ENCODE measurements at regions not wholly inside any gene's neighbourhood (a gene's known extent, or its start where the extent isn't known, plus 50 kb on each side); places are given as distances from the start of the nearest gene placed in this dataset.

DNA sequence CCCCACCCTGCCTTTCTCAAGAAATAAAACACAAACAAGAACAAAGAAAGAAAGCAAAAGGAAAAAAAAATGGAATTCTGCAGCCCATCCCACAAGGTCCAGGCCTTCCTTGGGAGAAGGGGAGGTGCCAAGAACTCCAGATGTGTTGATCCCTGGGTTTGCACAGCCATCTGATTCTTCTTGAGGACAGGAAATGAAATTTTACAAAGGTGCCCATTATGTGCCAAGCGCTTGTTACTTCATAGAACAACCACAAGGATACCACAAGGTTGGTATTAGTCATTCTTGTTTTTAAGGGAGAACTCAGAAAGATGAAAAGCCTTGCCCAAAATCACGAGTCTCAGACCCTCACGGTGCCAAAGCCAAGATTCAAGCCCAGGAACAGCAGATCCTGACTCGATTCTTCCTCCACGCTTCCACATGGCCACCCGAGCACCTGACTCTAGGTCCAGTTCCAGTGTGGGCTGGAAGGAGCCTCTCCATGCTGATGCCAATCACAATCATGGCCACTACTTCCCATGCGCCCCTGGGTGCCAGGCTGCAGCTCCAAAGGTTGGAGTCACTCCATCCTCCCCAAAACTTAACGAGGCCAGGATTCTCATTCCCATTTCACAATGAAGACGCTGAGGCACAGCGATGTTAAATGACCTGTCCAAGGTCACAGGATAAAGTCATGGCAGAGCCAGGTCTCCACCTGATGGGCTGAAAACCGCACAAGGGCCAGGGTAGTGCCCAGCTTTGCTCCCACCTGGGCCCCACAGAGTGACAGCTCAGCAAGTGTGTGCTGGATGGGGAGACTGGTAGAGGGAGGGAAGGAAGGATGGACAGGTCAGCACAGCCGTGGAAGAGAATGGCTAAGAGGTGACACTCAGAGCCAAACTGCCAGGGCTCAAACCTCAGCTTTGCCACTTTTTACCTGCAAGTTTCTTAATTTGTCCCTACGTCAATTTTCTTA is 66.7 kb upstream of the TOP1 start:
- DNase-seq, result no peak

DNA sequence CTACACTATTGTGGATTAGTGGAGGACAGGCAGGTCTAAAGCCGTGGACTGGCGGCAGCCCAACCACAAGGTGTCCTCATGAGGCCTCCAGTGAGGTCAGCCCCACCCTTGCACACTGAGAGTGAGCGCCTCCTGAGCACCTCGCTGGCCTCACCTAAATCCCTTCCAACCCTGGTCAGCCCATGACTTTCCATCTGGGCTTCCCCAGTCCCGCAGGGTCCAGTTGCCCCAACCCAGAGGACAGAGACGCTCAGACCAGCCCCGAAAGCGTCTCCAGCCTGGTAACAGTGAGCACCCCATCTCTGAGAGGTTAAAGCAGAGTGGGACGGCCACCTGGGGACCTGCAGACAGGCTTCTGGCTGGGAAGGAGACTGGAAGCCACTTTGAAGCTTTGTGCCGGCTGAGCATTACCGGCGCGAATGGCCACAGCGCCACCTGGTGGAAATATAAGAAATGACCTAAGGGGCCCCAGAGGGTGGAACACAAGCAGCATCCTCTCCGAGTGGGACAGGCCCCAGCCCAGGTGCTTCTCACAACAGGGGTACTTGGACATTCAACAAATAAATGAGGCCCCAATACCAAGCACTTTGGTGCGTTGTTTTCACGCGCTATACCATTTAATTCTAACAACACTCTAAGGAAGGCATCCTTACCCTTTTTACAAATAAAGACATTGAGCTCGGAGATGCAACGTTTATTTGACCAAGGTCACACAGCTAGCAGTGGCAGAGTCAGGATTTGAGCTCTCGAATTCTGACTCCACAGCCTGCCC is 65.7 kb upstream of the TOP1 start:
- peak; percentile 36 for DNase-seq

DNA sequence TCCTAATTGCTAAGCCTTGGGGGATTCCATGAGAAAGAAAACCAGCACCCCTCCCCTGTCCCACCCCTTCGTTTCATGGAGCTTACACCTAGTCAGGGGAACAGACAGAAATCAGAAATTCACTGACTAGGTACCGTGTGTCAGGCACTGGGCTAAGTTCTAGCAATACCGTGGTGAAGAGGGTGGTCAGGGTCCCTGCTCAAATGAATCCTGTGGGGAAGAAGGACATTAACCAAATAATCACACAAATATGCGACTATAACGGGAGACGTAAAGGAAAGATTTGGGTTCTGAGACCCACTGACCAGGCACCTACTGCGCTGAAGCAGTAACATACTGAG is 65.1 kb upstream of the TOP1 start:
- DNase-seq, result no peak

DNA sequence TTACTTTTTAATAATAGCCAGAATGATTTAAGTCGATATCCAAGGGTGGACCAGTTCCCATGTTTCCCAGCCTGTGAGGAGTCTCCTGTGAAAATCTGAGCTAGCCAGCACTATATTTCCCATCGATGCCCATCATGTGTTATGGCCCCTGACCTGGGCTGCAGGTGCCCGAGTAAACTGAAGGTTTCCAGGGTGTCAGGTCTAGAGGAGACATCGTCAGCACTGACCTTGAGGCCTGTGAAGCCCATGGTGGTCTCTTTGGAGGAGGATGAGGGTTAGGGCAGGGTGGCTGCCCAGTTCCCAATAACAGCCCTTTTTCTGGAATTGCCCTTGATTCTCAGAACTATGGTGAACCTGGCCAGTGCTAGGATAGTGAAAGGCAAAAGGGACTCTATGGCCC is 63.0 kb upstream of the TOP1 start:
- DNase-seq, result no peak

DNA sequence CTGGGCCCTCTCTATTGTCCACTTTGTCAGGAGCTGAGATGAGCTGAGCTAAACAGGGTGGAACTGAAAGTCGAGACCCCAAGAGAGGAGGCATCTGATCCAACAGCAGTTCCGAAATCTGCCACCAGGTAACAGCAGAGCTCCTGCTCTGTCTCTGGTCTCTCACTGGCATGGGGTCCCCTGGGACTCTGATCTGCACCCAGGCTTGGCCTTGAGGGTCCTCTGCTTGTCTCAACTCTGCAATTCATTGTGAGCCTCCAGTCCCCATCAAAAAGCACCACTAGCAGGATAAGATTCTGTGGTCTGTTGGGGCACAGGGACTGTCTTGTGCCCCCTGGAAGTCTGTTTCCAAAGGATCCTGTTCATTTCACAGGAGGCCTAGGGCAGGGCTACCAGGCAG is 62.5 kb upstream of the TOP1 start:
- DNase-seq, result no peak

DNA sequence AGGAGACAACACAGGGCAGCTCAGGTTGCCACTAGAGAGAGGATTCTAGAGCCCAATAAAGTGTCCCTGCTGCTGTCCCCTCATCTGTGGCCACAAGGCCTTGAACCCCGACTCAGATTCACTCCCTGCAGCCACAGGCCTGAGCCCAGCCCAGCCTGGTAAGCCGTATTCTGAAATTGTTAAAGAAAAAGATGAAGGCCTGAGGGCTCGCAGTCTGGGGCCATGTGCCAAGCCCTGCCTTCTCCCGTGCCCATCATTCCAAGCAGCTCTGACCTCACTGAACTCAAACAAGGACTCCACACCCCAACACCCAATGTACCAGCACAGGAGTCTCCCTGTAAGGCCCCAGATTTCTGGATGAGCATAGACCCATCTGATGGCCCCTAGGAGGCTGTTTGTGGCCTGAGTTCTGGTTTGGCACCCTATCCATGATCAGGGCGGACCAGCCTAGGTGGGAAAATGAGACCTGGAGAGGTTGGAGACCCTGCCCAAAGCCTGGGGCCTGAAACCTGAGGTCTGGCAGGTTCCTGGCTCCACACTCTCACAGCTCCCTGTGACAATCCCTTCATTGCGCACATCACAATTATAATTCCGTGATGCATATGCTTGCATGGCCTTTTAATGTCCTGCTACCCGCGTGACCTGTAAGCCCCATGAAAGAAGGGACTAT is 62.0 kb upstream of the TOP1 start:
- no peak for DNase-seq

DNA sequence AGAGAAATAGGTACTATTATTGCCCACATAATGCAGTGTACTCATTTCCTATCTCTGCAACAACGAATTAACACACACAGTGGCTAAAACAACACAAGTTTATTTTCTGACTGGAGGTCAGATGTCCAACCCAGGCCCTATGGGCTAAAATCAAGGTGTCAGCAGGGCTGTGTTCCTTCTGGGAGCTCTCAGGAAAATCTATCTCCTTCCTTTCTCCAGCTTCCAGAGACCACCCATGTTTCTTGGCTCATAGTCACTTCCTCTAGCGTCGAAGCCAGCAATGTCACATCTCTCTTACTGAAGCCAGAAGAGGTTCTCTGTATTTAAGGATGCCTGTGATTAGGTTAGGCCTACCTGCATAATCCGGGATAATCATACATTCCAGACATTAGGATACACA is 60.9 kb upstream of the TOP1 start:
- no peak for DNase-seq

DNA sequence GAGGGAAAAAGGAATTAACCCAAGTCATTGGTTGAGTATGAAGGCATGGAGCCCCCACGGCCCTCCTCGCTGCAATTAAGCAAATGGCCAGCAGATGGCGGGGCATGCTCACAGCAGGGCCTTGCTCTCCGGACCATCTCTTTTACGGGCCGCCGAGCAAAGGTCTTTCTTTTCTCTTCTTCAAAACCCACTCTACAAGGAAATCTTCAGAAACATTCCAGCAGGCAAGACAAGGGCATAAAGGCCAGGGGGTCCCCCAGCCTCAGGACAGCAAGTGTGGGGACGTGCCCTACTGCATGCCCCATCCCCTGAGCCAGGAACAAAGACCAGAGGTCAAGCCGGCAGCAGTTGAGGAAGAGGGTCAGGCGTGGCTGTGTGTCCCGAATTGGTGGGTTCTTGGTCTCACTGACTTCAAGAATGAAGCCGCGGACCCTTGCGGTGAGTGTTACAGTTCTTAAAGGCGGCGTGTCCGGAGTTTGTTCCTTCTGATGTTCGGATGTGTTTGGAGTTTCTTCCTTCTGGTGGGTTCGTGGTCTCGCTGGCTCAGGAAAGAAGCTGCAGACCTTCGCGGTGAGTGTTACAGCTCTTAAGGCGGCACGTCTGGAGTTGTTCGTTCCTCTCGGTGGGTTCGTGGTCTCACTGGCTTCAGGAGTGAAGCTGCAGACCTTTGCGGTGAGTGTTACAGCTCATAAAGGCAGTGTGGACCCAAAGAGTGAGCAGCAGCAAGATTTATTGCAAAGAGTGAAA is 59.6 kb upstream of the TOP1 start:
- DNase-seq, result peak; percentile 28

DNA sequence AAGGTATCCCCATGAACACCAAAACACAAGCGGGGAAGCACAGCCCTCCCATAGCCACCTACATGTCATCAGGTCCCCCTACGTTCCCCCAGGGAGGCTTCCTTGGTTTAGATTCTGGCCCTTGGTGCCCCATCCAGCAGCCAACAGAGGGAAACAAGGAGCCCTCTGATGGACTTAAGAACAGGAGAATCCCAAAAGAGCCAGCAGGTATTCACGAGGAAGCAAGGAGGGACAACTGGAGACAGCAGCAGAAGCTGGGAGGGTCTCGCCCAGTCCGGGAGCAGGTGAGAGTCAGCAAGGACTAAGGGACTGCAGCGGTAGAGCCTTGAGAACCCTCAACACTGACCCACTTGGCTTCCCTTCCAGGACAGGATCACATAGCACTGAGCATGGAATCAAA is 58.4 kb upstream of the TOP1 start:
- no peak for DNase-seq

DNA sequence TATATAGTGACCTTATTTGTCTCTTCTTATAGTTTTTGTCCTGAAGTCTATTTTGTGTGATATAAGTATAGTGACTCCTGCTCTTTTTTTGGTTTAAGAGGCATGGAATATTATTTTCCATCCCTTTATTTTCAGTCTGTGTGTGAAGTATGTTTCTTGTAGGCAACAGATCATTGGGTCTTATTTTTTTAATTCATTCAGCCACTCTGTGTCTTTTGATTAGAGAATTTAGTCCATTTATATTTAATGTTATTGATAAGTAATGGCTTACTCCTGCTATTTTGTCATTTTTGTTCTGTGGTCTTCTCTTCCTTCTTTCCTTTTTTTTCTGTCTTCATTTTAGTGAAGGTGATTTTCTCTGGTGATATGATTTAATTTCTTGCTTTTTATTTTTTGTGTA is 51.4 kb upstream of the TOP1 start:
- DNase-seq, result no peak

DNA sequence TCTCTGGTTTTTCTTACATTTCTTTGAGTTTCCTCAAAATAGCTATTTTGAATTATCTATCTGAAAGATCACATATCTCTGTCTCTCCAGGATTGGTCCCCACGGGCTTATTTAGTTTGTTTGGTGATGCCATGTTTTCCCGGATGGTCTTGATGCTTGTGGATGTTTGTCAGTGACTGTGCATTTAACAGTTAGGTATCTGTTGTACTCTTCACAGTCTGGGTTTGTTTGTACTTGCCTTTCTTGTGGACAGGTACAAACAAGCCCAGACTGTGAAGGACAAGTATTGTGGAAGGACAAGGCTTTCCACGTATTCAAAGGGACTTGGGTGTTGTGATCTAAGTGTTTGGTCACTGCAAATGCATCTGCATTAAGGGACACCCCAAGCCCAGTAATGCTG is 49.9 kb upstream of the TOP1 start:
- no peak for DNase-seq
